GM19328 (cell line): ENCODE measurements at regions not wholly inside any gene's neighbourhood (a gene's known extent, or its start where the extent isn't known, plus 50 kb on each side); places are given as distances from the start of the nearest gene placed in this dataset.

Source experiments
- ATAC-seq: cut with Tn5 transposase; IDR thresholded peaks from one replicate; pipeline ENCODE4 v1.9.1; 2021; ENCODE audit warnings: mild to moderate bottlenecking, moderate library complexity; ENCODE audit not compliant: unreplicated experiment

DNA sequence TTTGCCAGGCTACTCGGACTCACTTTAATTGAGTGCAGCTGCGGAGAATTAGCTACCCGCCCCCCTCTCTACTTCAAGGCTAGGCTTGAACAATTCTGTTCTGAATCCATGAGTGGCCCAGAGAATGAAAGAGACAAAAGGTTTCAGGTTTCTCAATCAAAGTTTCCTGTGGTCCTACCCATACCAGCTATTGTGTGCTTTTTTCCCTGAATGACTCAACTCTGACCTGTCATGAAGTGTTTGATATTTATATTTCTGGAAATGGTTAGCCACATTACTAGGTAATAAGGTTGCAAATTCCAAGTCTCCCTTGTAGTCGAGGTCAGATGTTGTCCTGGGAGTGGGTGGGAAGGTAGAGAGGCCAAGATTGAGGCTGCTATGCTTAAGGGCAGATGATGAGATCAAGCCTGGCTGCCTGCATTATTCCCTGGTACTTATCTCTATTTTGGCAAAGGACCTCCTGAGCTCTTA lies 392.7 kb upstream of the TBL1XR1 start:
- no peak for ATAC-seq

DNA sequence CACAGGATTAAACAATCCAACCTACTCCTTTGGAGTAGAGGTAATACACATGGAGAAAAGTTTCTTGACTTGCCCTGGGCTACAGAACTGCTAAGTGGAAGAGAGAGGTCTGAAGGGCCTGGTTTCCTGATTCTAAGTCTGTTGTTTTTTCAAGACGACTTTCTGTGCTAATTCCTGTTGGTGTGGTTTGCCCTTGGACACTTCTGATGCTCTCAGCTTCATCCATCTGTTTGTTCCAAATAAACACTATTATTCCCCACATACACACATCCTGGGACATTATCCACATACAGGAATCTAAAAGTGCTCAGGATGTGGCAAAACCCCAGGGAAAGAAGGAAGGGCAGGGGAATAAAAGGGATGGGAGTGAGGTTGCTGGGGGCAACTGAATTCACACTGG lies 393.5 kb upstream of the TBL1XR1 start:
- no peak for ATAC-seq

DNA sequence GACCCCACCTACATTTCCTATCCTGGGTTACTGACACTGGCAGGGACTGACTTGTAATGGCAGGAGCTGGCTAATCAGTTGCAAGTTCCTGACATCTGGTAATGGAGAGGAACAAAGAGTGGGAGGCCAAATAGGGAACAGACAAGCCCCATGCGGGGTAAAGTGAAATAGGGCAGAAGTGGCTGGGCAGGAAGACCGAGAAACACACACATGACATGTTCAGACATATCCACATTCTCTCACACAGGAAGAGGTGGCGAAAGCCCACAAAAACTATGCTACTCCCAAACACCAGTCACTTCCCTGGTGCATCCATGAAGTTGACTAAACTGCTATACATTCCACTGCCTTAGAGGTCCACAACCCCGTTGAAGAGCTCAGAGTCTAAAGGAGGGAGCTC lies 394.1 kb upstream of the TBL1XR1 start:
- peak; percentile 46 for ATAC-seq

DNA sequence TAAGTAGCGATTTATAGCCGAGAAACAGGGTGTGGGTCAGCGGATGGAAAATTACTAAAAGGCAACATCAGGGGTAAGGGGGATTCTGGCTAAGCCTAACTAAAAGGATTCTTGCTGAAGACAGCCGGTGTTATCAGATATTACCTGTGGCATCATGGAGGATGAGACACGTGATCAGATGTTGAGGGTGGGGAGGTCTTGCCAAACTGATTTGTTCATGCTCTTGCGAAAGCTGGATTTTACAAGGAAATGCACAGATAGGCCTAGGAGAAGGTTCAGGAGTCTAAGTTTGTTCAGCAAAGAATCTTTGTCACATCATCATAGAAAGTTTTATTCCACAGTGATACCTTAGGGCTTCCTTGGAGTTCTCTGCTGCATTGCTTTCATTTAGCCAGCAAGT lies 396.8 kb upstream of the TBL1XR1 start:
- ATAC-seq: no peak

DNA sequence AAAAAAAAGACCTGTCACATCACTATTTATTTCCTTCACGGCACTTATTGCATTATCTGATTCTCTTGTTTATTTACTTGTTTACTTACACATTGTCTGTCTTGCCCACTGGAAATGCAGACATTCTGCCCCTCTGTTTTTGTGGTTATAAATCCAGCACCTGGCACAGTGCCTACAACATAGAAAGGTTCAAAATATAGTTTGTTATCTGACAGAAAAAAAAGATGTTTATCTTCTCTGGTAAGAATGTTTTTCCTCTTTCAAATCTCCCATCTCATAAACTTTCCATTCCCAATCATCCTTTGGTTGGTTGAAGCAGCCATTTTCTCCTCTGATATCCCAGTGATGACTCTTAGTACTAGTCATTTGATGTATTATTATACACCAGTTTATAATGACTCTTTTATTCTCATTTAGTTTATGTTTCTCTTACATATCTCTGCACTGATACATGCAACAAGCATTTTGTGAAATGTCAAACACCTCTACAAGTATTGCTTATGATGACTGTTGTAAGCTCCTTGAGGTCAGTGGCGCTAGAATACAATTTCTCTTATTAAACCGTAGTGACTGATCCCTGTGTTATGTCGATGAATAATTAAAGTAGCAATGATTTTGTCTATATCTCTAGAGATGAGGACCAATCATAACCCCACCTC lies 398.4 kb upstream of the TBL1XR1 start:
- no peak for ATAC-seq

DNA sequence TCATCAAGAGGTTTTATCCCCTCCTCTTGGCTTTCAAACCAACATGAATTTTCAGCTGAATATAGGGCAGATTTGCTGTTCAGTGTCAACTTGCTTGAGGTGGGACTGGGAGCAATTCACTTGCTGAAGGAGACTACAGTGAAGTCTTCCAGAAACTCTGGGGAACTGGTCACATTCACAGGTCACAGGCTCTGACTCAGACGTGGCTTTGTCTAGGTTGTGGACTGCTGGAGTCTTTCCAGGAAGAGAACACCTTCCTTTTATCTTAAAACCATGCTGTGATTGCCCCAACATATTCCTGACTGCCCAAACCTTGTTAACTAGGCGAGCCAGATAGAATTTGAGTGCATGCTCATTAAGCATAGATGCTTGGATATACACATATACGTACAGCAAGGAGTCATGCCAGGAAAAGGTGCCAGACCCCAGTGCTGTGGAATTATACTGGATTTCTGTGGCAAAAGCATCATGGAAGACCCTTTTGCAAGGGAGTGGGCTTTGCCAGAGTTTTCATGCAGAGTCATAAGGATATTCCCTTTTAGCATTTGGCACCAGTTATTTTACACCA lies 399.1 kb upstream of the TBL1XR1 start:
- no peak for ATAC-seq

DNA sequence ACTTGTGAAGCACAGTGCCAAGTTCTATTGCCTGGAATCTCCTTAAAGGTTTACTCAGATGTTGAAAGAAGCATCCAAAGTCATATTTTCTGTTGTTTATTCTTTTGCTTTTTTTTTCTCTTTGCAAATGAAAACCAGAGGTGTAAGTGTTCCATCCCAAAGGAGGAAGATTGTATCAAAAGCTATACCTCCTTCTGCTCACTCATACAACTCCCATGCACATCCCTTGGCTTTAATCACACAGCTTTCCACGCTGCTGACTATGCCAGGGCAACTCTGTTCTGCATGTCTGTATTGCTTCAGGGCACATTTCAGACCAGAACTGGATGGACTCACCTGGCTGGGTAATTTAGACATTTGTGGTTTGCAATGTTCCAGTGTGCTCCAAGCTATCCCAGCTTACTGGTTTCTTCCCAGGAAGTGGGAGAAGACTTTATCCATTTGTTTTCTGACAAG lies 399.6 kb upstream of the TBL1XR1 start:
- no peak for ATAC-seq

DNA sequence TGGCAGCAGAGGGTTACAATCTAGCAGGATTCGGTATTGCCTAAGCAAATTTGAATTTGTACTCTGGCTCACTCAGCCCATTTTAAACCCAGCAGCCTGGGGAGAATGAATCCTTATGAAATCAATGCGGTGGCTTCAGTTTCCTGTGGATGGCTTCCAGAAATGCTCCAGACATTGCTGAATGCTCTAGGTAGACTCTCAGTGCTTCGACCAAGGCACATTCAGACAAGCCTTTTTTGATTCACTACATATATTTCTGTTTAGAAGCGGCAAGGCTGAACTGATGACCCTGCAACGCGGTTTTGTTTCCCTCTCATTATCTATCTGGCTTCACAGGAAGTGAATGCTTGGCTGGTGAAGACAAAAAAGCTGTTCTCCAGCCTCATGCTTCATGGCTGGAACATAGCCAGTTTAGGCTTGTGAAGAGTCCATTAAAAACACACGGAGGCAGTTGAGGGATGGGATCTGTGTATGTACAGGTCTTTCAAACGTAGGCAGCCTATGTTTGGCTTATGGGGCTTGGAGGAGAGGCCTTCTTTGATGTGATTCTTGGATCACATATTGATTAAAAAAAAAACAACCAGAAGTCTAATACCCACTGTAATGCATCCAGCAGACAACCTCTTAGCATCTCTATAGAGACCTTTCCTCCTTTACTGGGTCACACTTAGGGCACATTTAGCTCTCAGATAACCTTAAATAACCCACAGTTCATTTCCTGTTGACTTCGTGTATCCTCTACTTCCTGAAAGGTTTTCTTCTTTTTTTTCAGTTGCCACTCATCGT lies 400.2 kb upstream of the TBL1XR1 start:
- peak; percentile 79 for ATAC-seq

DNA sequence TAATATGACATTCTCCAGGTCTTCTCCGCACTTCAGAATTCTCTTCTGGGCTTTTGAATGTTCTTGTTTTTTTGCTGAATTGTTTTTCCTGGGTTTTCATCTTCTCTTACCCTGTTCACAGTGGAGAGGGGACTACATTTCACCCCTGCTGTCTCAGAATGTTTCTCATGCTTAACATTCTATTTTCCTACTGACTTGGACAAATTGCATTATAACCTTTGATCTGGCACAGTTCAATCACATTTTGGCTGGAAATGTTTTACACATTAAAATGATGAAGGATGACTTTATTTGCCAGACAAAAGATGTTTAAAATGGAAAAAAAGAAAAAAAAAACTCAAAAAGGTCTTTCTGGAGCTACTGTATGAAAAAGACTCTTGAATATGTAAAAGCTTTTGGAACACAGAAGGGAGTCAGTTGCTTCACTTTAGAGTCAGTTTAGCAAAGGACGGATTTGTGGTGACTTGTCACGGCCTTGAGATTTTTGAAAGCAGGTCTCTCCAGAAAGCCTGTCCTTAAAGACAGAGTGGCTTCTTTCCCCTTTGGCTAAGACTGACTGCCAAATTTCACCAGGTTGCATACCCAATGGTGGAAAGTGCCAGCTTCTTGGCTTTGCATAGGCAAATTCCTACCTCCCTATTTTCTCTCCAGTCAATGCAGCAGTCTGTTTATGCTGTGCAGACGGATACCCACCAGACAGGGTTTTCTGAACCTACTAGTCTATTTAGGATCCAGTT lies 401.0 kb upstream of the TBL1XR1 start:
- no peak for ATAC-seq

DNA sequence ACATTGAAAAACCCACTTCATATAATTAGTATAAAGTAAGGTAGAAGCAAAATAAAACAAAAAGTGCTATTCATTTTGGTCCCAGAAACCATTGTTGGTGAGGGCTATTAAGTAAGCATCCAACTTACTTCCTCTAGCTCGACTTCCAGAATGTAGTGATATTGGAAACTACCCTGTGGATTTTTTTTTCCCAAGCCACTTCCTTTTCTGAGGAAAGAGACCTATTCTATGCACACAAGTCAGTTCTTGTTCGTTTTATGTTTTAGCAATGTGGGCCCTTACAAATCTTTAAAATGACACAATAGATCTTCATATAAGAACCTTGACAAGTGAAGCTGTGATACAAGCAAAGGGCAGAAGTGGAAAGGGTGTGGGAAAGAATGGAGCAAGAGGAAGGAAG lies 402.0 kb upstream of the TBL1XR1 start:
- ATAC-seq: no peak

DNA sequence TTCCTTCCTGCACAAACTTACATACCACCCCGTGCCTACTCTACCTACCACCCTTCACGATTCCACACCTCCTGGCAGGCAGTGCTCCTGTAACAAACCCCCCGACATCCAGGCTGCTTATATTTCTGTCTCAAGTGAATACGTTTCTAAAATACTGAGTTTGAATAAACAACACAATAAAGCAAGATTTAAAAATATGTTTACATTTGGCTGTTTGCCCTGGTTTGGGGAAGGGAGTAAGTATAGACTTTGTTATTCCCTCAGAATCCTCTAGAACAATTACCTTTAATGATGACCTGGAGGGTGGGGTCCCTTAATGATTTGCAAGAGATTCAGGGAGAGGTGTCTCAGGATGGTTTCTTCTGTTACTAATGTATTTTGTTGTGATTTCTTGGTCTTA lies 402.6 kb upstream of the TBL1XR1 start:
- ATAC-seq: no peak

DNA sequence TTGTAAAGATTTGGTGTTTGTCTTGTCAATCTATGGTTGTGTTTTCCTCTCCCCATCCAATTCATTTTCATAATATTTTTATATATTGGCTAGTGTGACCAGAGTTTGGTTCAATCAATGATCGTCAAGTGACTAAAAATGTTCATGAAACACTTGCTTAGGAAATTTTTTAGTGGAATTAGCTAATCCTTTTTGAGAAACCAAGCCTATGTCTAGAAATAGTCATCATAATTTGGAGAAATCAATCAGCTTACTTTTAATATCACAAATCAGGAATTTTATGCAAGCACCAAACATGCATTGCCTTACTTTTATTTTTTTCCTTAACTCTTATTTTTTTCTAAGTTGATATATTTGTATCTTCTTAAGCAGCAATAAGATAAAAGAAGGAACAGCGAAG lies 403.1 kb upstream of the TBL1XR1 start:
- ATAC-seq: no peak

DNA sequence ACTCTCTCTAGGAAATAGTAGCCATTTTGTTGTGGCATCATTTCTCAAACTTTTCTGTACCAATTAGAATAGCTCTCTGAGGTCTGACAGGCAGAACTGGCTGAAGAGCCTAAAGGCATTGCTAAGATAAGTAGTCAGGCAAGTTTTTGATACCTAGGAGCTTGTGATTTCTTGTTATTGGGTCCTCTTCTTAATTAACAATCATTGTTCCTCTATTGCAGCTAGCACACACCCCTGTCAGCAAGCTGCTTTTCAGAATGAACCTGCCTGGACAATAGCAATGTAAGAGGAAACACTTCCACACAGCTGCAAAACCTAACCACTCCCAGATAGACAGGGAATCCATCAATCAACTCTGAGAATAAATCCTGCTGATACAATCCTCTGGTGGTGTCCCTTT lies 403.9 kb upstream of the TBL1XR1 start:
- no peak for ATAC-seq

DNA sequence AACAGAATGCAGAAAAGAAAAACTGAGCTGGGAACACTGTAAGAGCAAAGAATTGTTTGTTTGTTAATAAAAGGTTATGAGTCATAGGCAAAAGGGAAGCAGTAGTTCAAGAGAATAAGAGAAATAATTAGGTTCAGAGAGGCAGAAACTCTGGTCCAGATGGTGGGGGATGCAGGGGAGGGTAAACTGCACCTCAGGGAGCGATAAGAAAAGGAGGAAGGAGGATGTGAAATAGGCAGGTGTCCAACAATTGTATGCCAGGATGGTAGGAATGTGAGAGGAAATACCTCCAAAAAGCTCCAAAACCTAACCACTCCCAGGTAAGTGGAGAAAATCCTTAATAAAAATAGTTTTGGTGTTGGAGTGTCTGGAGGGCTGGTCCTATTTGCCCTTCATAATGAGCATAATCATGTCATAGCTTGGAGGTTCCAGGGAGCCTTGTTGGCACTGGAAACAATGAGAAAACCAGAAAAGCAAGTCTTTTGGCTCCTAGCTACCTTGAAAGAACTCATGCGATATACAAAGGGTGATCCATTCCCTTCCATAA lies 405.4 kb upstream of the TBL1XR1 start:
- ATAC-seq: no peak

DNA sequence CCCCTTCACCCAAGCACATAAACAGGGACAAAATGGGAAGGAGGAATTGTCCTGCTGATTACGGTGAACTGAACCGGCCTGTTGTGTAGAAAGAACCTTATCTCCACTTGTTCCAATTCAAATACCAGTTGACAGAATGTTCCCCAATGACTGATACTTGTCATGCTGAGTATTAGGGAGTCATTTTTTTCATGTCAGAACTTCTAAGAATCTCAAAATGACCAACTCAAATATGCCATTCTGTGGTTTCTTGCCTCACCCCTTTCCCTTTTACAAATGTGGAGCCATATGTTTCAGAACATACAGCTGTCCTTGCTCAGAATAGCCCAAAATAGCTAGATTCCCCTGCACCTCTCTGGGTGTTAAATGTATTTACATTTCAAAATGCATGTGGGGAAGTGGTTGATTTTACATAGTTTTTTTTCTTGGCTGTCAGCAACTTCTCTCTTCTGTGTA lies 405.9 kb upstream of the TBL1XR1 start:
- no peak for ATAC-seq

DNA sequence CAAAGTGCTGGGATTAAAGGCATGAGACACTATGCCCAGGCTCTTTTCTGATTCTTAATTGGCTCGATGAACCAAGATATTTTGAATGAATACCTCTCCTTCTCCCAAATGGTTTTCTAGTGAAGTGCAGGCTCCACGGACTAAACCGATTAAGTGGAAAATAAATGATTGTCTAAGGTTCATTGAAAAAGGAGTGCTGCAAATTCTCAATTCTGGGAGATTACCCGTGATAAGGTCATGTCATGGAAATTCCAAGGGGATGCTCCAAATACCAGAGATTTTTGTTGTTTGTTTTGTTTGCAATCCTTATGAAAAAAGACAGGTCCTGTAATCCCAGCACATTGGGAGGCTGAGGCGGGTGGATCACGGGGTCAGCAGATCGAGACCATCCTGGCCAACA lies 406.9 kb upstream of the TBL1XR1 start:
- no peak for ATAC-seq

DNA sequence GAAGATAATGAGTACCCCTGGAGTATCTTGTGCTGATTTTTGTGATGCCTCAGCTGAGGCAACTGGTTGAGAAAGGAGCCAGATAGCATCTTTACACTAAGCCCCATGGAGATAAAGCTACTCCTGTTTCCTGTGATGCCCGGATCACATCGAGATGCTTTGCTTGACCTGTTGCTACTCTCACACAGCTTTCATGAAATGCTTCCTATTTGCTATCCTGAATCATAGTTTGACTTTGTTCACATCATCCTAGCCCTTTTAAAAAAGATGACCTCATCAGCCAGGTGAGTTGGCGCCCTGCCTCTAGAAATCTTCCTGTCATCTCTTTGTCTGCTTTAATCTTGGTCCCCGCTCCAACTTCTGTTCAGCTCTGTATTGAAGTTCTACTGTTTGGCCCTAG lies 409.6 kb upstream of the TBL1XR1 start:
- no peak for ATAC-seq

DNA sequence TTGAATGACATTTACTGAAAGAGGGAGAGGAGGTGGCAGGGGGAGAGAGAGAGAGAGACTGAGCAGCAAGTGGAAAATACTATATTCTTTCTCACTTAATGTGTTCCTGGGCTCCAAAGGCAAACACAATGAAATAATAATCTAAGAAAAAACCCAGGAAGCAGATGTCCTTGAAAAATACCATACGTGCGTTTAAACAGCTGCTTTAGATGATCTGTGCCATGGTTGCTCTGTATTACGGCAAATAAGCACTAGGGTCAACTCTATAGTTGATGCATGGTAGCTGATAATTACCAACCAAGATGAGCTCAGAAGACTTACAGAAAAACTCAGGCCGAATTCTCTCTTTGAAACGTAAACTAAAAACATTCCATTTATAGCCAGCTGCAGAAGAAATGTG lies 410.3 kb upstream of the TBL1XR1 start:
- no peak for ATAC-seq

DNA sequence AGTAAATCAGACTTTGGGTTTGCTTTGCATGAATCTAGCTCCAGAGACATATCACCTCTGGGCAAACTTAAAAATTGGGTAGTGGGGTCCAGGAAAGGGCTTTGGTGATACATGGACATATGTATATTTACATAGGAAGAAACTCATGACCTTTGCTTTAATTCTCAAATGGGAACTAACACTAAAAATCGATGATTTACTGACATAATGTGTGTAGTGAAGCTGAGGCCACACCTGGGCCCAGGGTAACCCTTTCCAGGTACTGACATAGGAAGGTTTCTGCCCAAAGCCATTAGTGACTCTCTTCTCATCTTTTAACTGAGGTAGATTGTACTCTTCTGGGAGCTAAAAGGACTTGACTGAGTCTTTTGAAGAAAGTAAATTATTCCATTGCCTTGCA lies 411.2 kb upstream of the TBL1XR1 start:
- ATAC-seq: no peak

DNA sequence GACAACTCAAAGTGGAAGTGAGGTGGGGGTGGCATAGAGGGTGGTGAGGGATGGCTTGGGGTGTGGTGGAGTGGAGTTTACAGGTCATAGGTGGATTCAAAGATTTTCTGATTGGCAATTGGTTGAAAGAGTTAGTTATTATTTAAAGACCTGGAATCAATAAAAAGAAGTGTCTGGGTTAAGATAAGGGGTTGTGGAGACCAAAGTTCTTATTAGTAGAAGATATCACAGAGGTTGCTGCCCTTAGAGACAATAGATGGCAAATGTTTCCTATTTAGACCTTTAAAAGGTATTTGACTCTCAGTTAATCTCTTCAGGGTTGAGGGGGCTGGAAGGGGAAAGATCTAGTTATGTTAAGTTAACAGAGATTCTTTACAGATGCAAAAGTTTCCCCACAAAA lies 412.3 kb upstream of the TBL1XR1 start:
- ATAC-seq: no peak

DNA sequence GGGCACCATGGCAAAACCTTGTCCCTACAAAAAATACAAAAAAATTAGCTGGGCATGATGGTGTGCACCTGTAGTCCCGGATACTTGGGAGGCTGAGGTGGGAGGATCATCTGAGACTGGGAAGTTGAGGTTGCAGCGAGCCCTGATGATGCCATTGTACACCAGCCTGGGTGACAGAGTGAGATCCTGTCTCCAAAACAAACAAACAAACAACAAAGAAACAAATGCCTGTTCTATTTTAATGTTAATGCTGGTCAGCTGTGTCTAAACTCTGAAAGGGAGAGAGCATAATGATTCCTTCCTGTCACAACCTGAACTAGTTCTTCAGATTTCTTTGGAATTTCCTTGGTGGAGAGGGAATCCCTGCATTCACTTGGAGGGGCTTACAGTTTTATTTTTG lies 413.0 kb upstream of the TBL1XR1 start:
- ATAC-seq: no peak
